ENCODE measurements at regions not wholly inside any gene's neighbourhood (a gene's known extent, or its start where the extent isn't known, plus 50 kb on each side); places are given as distances from the start of the nearest gene placed in this dataset.

- no peaks in the 10 kb centered on the region for H3K36me3 Mint-ChIP-seq (ENCODE audit: insufficient read depth)
- H3K4me1 Mint-ChIP-seq (ENCODE audit: low read depth in 2 of 2), result no peaks in the 10 kb centered on the region
- no peak overlapping the region for H3K4me3 Mint-ChIP-seq
- no peak overlapping the region for H3K27ac Mint-ChIP-seq
- H3K27me3 Mint-ChIP-seq, result no peaks in the 10 kb centered on the region
- ATAC-seq (replicated peaks) (no peak), DNase-seq (no peak)
- H3K9me3 Mint-ChIP-seq, result peaks cover 4 to 8% of the 10 kb centered on the region in 2 donors
These were observed 757.9 kb downstream of the CDY2B start for GRCh38 chrY:17122166-17122565.

GRCh38 chrY:17085303-17085702 lies 794.7 kb downstream of the CDY2B start:
- ATAC-seq (replicated peaks) (peak; percentile 22), DNase-seq (no peak)
- Mint-ChIP-seq H3K4me3 (no peak overlapping the region), H3K27me3 (no peaks in the 10 kb centered on the region), H3K27ac (no peak overlapping the region), H3K36me3 (ENCODE audit: insufficient read depth) (peaks cover 3% of the 10 kb centered on the region), H3K9me3 (peaks cover under 1 to 2% of the 10 kb centered on the region in 2 donors), H3K4me1 (ENCODE audit: low read depth in 2 of 2) (no peaks in the 10 kb centered on the region)

- Mint-ChIP-seq H3K9me3 (peaks cover 34 to 41% of the 10 kb centered on the region in 2 donors), H3K4me3 (peak overlapping the region; percentile 54 to 64), H3K4me1 (ENCODE audit: low read depth in 2 of 2) (peaks cover 34 to 35% of the 10 kb centered on the region in 2 donors), H3K27me3 (no peaks in the 10 kb centered on the region), H3K36me3 (ENCODE audit: insufficient read depth) (peaks cover 4% of the 10 kb centered on the region), H3K27ac (peak overlapping the region in 1 of 2 donors; percentile 59)
- DNase-seq (no peak), ATAC-seq (replicated peaks) (no peak)
These were observed 800.1 kb downstream of the CDY2B start for GRCh38 chrY:17079887-17080286.

GRCh38 chrY:17067307-17067706 lies 812.7 kb downstream of the CDY2B start:
- DNase-seq (no peak), ATAC-seq (replicated peaks) (no peak)
- Mint-ChIP-seq H3K4me3 (no peak overlapping the region), H3K9me3 (peaks cover 16 to 18% of the 10 kb centered on the region in 2 donors), H3K4me1 (ENCODE audit: low read depth in 2 of 2) (peaks cover 14 to 15% of the 10 kb centered on the region in 2 donors), H3K27me3 (no peaks in the 10 kb centered on the region), H3K27ac (no peak overlapping the region), H3K36me3 (ENCODE audit: insufficient read depth) (no peaks in the 10 kb centered on the region)

- no peak overlapping the region for H3K4me3 Mint-ChIP-seq
- H3K27ac Mint-ChIP-seq, result no peak overlapping the region
- no peak for DNase-seq
- H3K27me3 Mint-ChIP-seq, result no peaks in the 10 kb centered on the region
- H3K4me1 Mint-ChIP-seq (ENCODE audit: low read depth in 2 of 2), result no peaks in the 10 kb centered on the region
- peaks cover 0 to 10% of the 10 kb centered on the region in 2 donors for H3K9me3 Mint-ChIP-seq
- ATAC-seq (replicated peaks), result no peak
- H3K36me3 Mint-ChIP-seq (ENCODE audit: insufficient read depth), result no peaks in the 10 kb centered on the region
These were observed 827.0 kb downstream of the CDY2B start for GRCh38 chrY:17053041-17053440.

GRCh38 chrY:17050374-17050773 lies 829.6 kb downstream of the CDY2B start:
- ATAC-seq (replicated peaks), result no peak
- peaks cover 0 to 7% of the 10 kb centered on the region in 2 donors for H3K9me3 Mint-ChIP-seq
- no peak for DNase-seq
- no peaks in the 10 kb centered on the region for H3K4me1 Mint-ChIP-seq (ENCODE audit: low read depth in 2 of 2)
- H3K36me3 Mint-ChIP-seq (ENCODE audit: insufficient read depth), result no peaks in the 10 kb centered on the region
- H3K4me3 Mint-ChIP-seq, result no peak overlapping the region
- no peaks in the 10 kb centered on the region for H3K27me3 Mint-ChIP-seq
- no peak overlapping the region for H3K27ac Mint-ChIP-seq

GRCh38 chrY:17045124-17045523 lies 834.9 kb downstream of the CDY2B start:
- Mint-ChIP-seq H3K9me3 (peaks cover 9 to 19% of the 10 kb centered on the region in 2 donors), H3K4me3 (no peak overlapping the region), H3K27me3 (no peaks in the 10 kb centered on the region), H3K27ac (no peak overlapping the region), H3K36me3 (ENCODE audit: insufficient read depth) (no peaks in the 10 kb centered on the region), H3K4me1 (ENCODE audit: low read depth in 2 of 2) (peaks cover 0 to 5% of the 10 kb centered on the region in 2 donors)
- no peak for ATAC-seq (replicated peaks)
- DNase-seq, result no peak

GRCh38 chrY:17044723-17045122 lies 835.3 kb downstream of the CDY2B start:
- Mint-ChIP-seq H3K27ac (no peak overlapping the region), H3K27me3 (no peaks in the 10 kb centered on the region), H3K4me3 (no peak overlapping the region), H3K4me1 (ENCODE audit: low read depth in 2 of 2) (peaks cover 0 to 5% of the 10 kb centered on the region in 2 donors), H3K9me3 (peaks cover 9 to 19% of the 10 kb centered on the region in 2 donors), H3K36me3 (ENCODE audit: insufficient read depth) (no peaks in the 10 kb centered on the region)
- ATAC-seq (replicated peaks) (no peak), DNase-seq (no peak)

- peaks cover 9 to 19% of the 10 kb centered on the region in 2 donors for H3K9me3 Mint-ChIP-seq
- no peak for ATAC-seq (replicated peaks)
- H3K36me3 Mint-ChIP-seq (ENCODE audit: insufficient read depth), result no peaks in the 10 kb centered on the region
- no peak for DNase-seq
- H3K4me3 Mint-ChIP-seq, result no peak overlapping the region
- no peaks in the 10 kb centered on the region for H3K27me3 Mint-ChIP-seq
- H3K4me1 Mint-ChIP-seq (ENCODE audit: low read depth in 2 of 2), result peaks cover 0 to 5% of the 10 kb centered on the region in 2 donors
- no peak overlapping the region for H3K27ac Mint-ChIP-seq
These were observed 835.7 kb downstream of the CDY2B start for GRCh38 chrY:17044272-17044671.

- DNase-seq, result no peak
- Mint-ChIP-seq H3K36me3 (ENCODE audit: insufficient read depth) (no peaks in the 10 kb centered on the region), H3K27ac (no peak overlapping the region), H3K4me1 (ENCODE audit: low read depth in 2 of 2) (peaks cover 0 to 5% of the 10 kb centered on the region in 2 donors), H3K4me3 (no peak overlapping the region), H3K27me3 (no peaks in the 10 kb centered on the region), H3K9me3 (peaks cover 11 to 19% of the 10 kb centered on the region in 2 donors)
- ATAC-seq (replicated peaks), result no peak
These were observed 841.6 kb downstream of the CDY2B start for GRCh38 chrY:17038439-17038838.

- DNase-seq, result no peak
- H3K36me3 Mint-ChIP-seq (ENCODE audit: insufficient read depth), result no peaks in the 10 kb centered on the region
- H3K9me3 Mint-ChIP-seq, result peaks cover 0 to 4% of the 10 kb centered on the region in 2 donors
- H3K27ac Mint-ChIP-seq, result no peak overlapping the region
- no peak overlapping the region for H3K4me3 Mint-ChIP-seq
- H3K4me1 Mint-ChIP-seq (ENCODE audit: low read depth in 2 of 2), result no peaks in the 10 kb centered on the region
- ATAC-seq (replicated peaks), result no peak
- H3K27me3 Mint-ChIP-seq, result no peaks in the 10 kb centered on the region
These were observed 861.9 kb downstream of the CDY2B start for GRCh38 chrY:17018126-17018525.

GRCh38 chrY:16993551-16993950 lies 886.5 kb downstream of the CDY2B start:
- no peaks in the 10 kb centered on the region for H3K4me1 Mint-ChIP-seq (ENCODE audit: low read depth in 2 of 2)
- no peaks in the 10 kb centered on the region for H3K27me3 Mint-ChIP-seq
- H3K4me3 Mint-ChIP-seq, result no peak overlapping the region
- H3K9me3 Mint-ChIP-seq, result peaks cover 12 to 16% of the 10 kb centered on the region in 2 donors
- ATAC-seq (replicated peaks), result no peak
- H3K27ac Mint-ChIP-seq, result no peak overlapping the region
- no peaks in the 10 kb centered on the region for H3K36me3 Mint-ChIP-seq (ENCODE audit: insufficient read depth)
- no peak for DNase-seq

GRCh38 chrY:16981776-16982175 lies 898.2 kb downstream of the CDY2B start:
- no peak for DNase-seq
- Mint-ChIP-seq H3K4me3 (no peak overlapping the region), H3K9me3 (peaks cover 0 to 13% of the 10 kb centered on the region in 2 donors), H3K27me3 (no peaks in the 10 kb centered on the region), H3K4me1 (ENCODE audit: low read depth in 2 of 2) (no peaks in the 10 kb centered on the region), H3K27ac (no peak overlapping the region), H3K36me3 (ENCODE audit: insufficient read depth) (no peaks in the 10 kb centered on the region)
- no peak for ATAC-seq (replicated peaks)

- peaks cover 7 to 8% of the 10 kb centered on the region in 2 donors for H3K9me3 Mint-ChIP-seq
- no peak for ATAC-seq (replicated peaks)
- no peak overlapping the region for H3K27ac Mint-ChIP-seq
- no peaks in the 10 kb centered on the region for H3K27me3 Mint-ChIP-seq
- H3K4me3 Mint-ChIP-seq, result no peak overlapping the region
- H3K4me1 Mint-ChIP-seq (ENCODE audit: low read depth in 2 of 2), result no peaks in the 10 kb centered on the region
- H3K36me3 Mint-ChIP-seq (ENCODE audit: insufficient read depth), result no peaks in the 10 kb centered on the region
- no peak for DNase-seq
These were observed 920.9 kb downstream of the CDY2B start for GRCh38 chrY:16959071-16959470.

- no peaks in the 10 kb centered on the region for H3K4me1 Mint-ChIP-seq (ENCODE audit: low read depth in 2 of 2)
- no peak overlapping the region for H3K27ac Mint-ChIP-seq
- H3K9me3 Mint-ChIP-seq, result peaks cover 9% of the 10 kb centered on the region in 2 donors
- ATAC-seq (replicated peaks) (no peak), DNase-seq (no peak)
- no peaks in the 10 kb centered on the region for H3K27me3 Mint-ChIP-seq
- H3K36me3 Mint-ChIP-seq (ENCODE audit: insufficient read depth), result no peaks in the 10 kb centered on the region
- no peak overlapping the region for H3K4me3 Mint-ChIP-seq
These were observed 932.8 kb downstream of the CDY2B start for GRCh38 chrY:16947221-16947620.

All from effector memory CD8-positive, alpha-beta T cell (primary cell).